Posterior vena cava (tissue), 2 donors: ENCODE measurements at regions not wholly inside any gene's neighbourhood (a gene's known extent, or its start where the extent isn't known, plus 50 kb on each side); places are given as distances from the start of the nearest gene placed in this dataset.
"Not testable (repeated sequence)": the region's sequence is repeated elsewhere in the genome, so short reads cannot be mapped to it uniquely, and the experiment has no call there.

ENCODE experiments used
- DNase-seq: peaks from one replicate; pipeline ENCODE4 v3.0.0-alpha.2; 2020; ENCODE audit warnings: low spot score
- intact Hi-C, 2 donors: fragments of 100-400 bp; cut with DNase I; formaldehyde crosslinking; loops; one replicate each; pipeline versions ENCODE4 v1.14.1 to v1.14.2; 2022 to 2023
- donor health status: DM: yes; HTN: yes; CAD: no.
- donor health status: DM: yes; HTN: yes; CAD: no.

GRCh38 chrX:1026263-1027015, 186.0 kb downstream of the CRLF2 start:
- intact Hi-C loops, result no loop called here
- no peak for DNase-seq

- DNase-seq, result peak; percentile 26
- intact Hi-C loops, result no loop called here
These were observed 187.0 kb downstream of the CRLF2 start for GRCh38 chrX:1025413-1025812.

- no peak for DNase-seq
- intact Hi-C loops, result no loop called here
These were observed 188.8 kb downstream of the CRLF2 start for GRCh38 chrX:1023676-1024075.

GRCh38 chrX:1021314-1021993, 191.0 kb downstream of the CRLF2 start:
- DNase-seq, result peak; percentile 52
- intact Hi-C loops, result not testable (repeated sequence)

GRCh38 chrX:1020634-1021166, 191.7 kb downstream of the CRLF2 start:
- no peak for DNase-seq
- intact Hi-C loops, result no loop called here

- DNase-seq, intact Hi-C loops: not testable (repeated sequence)
These were observed 195.5 kb downstream of the CRLF2 start for GRCh38 chrX:1016926-1017325.

- intact Hi-C loops, DNase-seq: not testable (repeated sequence)
These were observed 196.2 kb downstream of the CRLF2 start for GRCh38 chrX:1016281-1016680.

GRCh38 chrX:1012678-1013300, 199.7 kb downstream of the CRLF2 start:
- intact Hi-C loops, result no loop called here
- peak; percentile 50 for DNase-seq

- DNase-seq, result no peak
- intact Hi-C loops, result no loop called here
These were observed 200.7 kb downstream of the CRLF2 start for GRCh38 chrX:1011691-1012283.

GRCh38 chrX:1009771-1010170, 202.7 kb downstream of the CRLF2 start:
- intact Hi-C loops, result no loop called here

GRCh38 chrX:1006156-1006730, 206.2 kb downstream of the CRLF2 start:
- peak; percentile 70 for DNase-seq
- intact Hi-C loops, result no loop called here

More at GRCh38 chrX:1009771-1010170, 202.7 kb downstream of the CRLF2 start:
- DNase-seq, result peak; percentile 36

- DNase-seq, result peak; percentile 23
- intact Hi-C loops, result no loop called here
These were observed 209.8 kb downstream of the CRLF2 start for GRCh38 chrX:1002611-1003010.

GRCh38 chrX:997631-998137, 214.8 kb downstream of the CRLF2 start:
- DNase-seq, result no peak
- intact Hi-C loops, result no loop called here

- DNase-seq, result no peak
- intact Hi-C loops, result no loop called here
These were observed 217.7 kb downstream of the CRLF2 start for GRCh38 chrX:994780-995179.

GRCh38 chrX:989959-990510, 222.4 kb downstream of the CRLF2 start:
- peak; percentile 95 for DNase-seq
- intact Hi-C loops, result no loop called here

GRCh38 chrX:988530-988929, 223.9 kb downstream of the CRLF2 start:
- DNase-seq, result peak; percentile 31

GRCh38 chrX:981791-982626, 230.4 kb downstream of the CRLF2 start:
- DNase-seq, result no peak
- intact Hi-C loops, result no loop called here

More at GRCh38 chrX:988530-988929, 223.9 kb downstream of the CRLF2 start:
- intact Hi-C loops, result not testable (repeated sequence)
